Cardiac fibroblast (primary cell): ENCODE measurements at regions not wholly inside any gene's neighbourhood (a gene's known extent, or its start where the extent isn't known, plus 50 kb on each side); places are given as distances from the start of the nearest gene placed in this dataset.

ENCODE experiments used
- DNase-seq, 2 donors: peaks; one replicate each; pipeline versions ENCODE4 v3.0.0 to v3.0.0-alpha.2; 2010; ENCODE audit warnings: low read depth in 2 of 2
- H3K4me3 ChIP-seq, 2 donors: replicated peaks in 1 of 2; 1 replicate in 1 of 2; 2 replicates in 1 of 2; pipeline ENCODE4 v1.5.1; 2011; ENCODE audit warnings: low read depth in 2 of 2, low read length in 2 of 2, mild to moderate bottlenecking in 2 of 2, moderate library complexity in 1 of 2
- TF ChIP-seq, protein P1 (sequence below): IDR thresholded peaks from one replicate; pipeline ENCODE4 v1.5.1; 2011; ENCODE audit warnings: low read depth, mild to moderate bottlenecking, low read length, inconsistent platforms

DNA sequence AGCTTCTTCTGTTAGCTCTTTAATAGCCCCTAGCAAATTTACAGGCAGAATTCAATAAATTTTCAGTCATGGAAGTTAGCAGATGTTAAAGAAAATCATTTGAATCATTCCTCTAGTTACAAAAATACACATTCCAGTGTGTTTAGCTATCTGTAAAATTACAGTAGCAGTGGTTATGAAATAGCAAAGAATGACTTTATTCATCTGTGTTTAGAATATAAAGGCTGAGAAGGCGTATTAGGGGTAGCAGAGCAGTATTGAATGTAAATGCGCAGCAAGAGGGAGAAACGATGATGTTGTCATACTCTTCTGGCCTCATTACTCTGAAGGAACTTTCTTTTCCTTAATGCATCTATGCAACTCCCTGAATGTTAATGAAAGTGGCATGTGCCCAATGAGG, 106.2 kb upstream of the CYYR1 start:
- TF ChIP-seq, protein P1, sequence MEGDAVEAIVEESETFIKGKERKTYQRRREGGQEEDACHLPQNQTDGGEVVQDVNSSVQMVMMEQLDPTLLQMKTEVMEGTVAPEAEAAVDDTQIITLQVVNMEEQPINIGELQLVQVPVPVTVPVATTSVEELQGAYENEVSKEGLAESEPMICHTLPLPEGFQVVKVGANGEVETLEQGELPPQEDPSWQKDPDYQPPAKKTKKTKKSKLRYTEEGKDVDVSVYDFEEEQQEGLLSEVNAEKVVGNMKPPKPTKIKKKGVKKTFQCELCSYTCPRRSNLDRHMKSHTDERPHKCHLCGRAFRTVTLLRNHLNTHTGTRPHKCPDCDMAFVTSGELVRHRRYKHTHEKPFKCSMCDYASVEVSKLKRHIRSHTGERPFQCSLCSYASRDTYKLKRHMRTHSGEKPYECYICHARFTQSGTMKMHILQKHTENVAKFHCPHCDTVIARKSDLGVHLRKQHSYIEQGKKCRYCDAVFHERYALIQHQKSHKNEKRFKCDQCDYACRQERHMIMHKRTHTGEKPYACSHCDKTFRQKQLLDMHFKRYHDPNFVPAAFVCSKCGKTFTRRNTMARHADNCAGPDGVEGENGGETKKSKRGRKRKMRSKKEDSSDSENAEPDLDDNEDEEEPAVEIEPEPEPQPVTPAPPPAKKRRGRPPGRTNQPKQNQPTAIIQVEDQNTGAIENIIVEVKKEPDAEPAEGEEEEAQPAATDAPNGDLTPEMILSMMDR, result no peak
- DNase-seq, result no peak

DNA sequence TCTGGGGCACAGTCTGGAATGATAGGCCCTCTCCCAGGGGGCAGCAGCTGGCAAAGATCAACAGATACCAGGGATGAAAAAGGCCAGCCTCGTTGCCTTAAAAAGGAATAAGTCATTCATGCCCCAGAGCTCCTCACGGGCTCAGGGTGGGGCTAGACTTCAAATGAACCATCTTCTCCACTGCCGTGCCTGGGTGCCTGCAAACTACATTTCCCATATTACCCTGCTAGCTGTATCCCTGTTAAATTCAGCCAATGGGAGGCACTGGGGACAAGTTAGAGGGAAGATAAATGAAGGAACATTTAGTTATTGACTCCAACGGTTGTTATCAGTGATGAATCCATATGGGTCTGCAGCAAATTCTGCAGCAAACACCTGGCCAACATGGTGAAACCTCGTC, 101.2 kb upstream of the CYYR1 start:
- DNase-seq, result no peak
- TF ChIP-seq, protein P1, result no peak

More for the DNA sequence above, 106.2 kb upstream of the CYYR1 start:
- H3K4me3 ChIP-seq, result no peak overlapping the region

DNA sequence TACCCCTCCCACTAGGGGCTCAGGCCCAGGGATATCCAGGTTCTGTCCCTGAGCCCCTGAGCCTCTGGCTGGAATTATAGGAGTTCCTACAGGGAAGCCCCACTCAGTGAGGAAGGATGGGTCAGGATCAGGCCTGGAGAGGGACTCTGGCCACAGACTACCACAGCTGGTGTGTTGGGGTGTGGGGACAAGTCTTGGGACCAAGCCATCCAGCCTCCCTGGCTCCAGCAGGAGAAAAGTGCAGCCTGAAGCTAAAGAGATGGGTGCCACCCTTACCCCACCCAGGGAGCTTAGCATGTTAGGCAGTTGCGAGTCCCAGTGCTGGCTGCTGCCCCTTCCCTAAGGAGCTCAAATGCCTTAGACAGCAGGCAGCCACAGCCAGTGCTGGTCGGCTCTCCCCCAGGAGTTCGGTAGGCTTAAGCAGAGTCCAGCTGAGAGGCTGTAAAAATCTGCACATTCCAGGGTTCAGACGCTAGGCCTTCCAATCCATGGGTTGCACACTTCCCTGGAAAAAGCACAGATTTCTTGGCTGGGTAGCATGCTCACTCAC, 96.2 kb upstream of the CYYR1 start:
- H3K4me3 ChIP-seq, result no peak overlapping the region
- TF ChIP-seq, protein P1, result no peak
- no peak for DNase-seq

More for the DNA sequence above, 101.2 kb upstream of the CYYR1 start:
- H3K4me3 ChIP-seq, result no peak overlapping the region

DNA sequence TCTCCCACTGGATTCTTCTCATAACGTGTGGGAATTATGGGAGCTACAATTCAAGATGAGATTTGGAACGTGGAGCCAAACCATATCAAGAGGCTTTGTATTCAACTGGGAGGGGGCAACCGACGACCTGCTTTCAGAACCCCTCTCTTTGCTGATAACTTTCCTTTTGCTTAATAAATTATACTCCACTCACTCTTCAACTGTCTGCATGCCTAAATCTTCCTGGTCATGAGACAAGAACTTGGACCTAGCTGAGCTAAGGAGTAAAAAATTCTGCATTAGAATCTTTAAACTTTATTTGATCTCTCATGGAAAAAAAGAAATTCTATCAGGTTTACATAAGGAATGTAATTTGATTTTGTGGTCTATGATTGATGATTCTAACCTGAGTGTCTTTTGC, 86.7 kb upstream of the CYYR1 start:
- H3K4me3 ChIP-seq, result no peak overlapping the region
- TF ChIP-seq, protein P1, result no peak
- DNase-seq, result no peak

DNA sequence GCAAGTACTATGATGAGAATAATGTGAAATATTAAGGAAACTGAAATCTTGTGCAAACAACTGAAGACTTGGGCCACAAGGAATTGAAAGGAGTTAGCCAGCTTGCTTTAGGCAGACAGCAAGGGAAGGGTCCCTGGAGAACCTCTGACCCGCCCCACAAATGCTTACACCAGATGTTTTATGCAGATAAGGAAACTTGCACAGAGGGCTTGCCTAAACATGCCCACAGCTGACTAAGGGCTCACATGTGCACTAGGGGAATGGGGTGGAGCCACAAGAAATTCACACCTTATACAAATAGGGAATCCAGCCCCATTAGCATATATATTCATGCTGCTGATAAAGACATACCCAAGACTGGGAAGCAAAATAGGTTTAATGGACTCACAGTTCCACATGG, 86.1 kb upstream of the CYYR1 start:
- no peak overlapping the region for H3K4me3 ChIP-seq
- no peak for DNase-seq
- TF ChIP-seq, protein P1, result no peak

DNA sequence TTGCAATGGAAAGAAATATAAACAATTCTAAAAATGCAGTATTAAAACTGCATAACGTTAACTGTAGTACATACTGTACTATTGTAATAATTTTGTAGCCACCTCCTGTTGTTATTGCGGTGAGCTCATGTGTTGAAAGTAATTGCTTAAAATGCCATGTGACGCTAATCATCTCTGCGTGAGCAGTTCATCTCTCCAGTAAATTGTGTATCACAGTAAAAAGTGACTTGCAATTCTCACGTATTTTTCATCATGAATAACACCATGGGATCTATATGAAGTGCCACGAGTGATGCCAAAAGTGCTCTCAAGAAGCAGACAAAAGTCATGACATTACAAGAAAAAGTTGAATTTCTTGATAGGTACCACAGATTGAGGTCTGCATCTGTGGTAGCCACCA, 82.4 kb upstream of the CYYR1 start:
- no peak overlapping the region for H3K4me3 ChIP-seq
- TF ChIP-seq, protein P1, result no peak
- DNase-seq, result no peak

DNA sequence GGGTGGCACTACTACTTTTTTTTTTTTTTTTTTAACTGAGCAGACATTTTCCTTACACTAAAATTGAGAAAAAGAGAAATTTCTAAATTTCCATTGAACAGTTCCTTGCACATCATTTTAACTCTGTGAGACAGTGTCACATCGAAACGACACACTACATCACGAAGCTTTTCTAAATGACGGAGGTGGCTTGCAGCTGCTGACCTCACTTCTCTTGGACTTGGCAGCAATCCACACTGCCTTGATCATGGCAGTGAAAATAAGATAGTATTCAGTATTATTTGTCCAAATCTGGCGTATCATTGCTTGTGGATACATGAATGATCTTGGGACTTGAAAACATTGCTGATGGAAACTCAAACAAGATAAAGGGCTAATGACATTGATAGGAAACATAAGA, 80.3 kb upstream of the CYYR1 start:
- TF ChIP-seq, protein P1, result no peak
- no peak overlapping the region for H3K4me3 ChIP-seq
- DNase-seq, result no peak
